Type B pancreatic cell (in vitro differentiated cells): ENCODE measurements at regions not wholly inside any gene's neighbourhood (a gene's known extent, or its start where the extent isn't known, plus 50 kb on each side); places are given as distances from the start of the nearest gene placed in this dataset.
"Not testable (repeated sequence)": the region's sequence is repeated elsewhere in the genome, so short reads cannot be mapped to it uniquely, and the experiment has no call there.

Experiments used
- DNase-seq: peaks from one replicate; pipeline ENCODE4 v3.0.0; 2021; ENCODE audit warnings: mixed read lengths; ENCODE audit not compliant: unreplicated experiment; ENCODE audit errors: extremely low spot score
- H3K27ac Mint-ChIP-seq: 2 replicates; pipeline ENCODE4 v1.8.0; 2021; ENCODE audit warnings: mild to moderate bottlenecking, mixed read lengths
- H3K27me3 Mint-ChIP-seq: 2 replicates; pipeline ENCODE4 v1.8.0; 2021; ENCODE audit warnings: mixed read lengths
- H3K36me3 Mint-ChIP-seq: 2 replicates; pipeline ENCODE4 v1.8.0; 2021; ENCODE audit warnings: mixed read lengths
- H3K4me1 Mint-ChIP-seq: one replicate; pipeline ENCODE4 v1.8.0; 2021; ENCODE audit warnings: mixed read lengths; ENCODE audit not compliant: unreplicated experiment
- H3K4me3 Mint-ChIP-seq: 2 replicates; pipeline ENCODE4 v1.8.0; 2021; ENCODE audit warnings: mild to moderate bottlenecking, mixed read lengths
- H3K9me3 Mint-ChIP-seq: 2 replicates; pipeline ENCODE4 v1.8.0; 2021; ENCODE audit warnings: mixed read lengths
- CTCF ChIP-seq: fragments of 200-600 bp; sonication (generic); conservative IDR thresholded peaks from 2 replicates; pipeline ENCODE4 v1.5.0; 2021; ENCODE audit warnings: antibody characterized with exemption, mild to moderate bottlenecking

- Mint-ChIP-seq H3K27me3 (peaks cover 9% of the 10 kb centered on the region), H3K4me1 (peaks cover 13% of the 10 kb centered on the region), H3K27ac (no peak overlapping the region), H3K9me3 (no peaks in the 10 kb centered on the region), H3K4me3 (no peak overlapping the region), H3K36me3 (no peaks in the 10 kb centered on the region)
- no peak for DNase-seq
- TF ChIP-seq CTCF, result no peak
Measured at GRCh38 chr3:139226731-139227130, 117.1 kb upstream of the MRPS22 start.

- Mint-ChIP-seq H3K9me3 (no peaks in the 10 kb centered on the region), H3K36me3 (no peaks in the 10 kb centered on the region), H3K4me3 (no peak overlapping the region), H3K27me3 (peaks cover 9% of the 10 kb centered on the region), H3K27ac (no peak overlapping the region), H3K4me1 (peaks cover 13% of the 10 kb centered on the region)
- no peak for DNase-seq
- no peak for TF ChIP-seq CTCF
Measured at GRCh38 chr3:139227165-139227564, 116.7 kb upstream of the MRPS22 start.

- Mint-ChIP-seq H3K9me3 (no peaks in the 10 kb centered on the region), H3K27ac (no peak overlapping the region), H3K4me3 (peak overlapping the region; percentile 7), H3K36me3 (no peaks in the 10 kb centered on the region), H3K27me3 (peaks cover 9% of the 10 kb centered on the region), H3K4me1 (peaks cover 13% of the 10 kb centered on the region)
- DNase-seq, result no peak
- TF ChIP-seq CTCF, result no peak
Measured at GRCh38 chr3:139227827-139228226, 116.0 kb upstream of the MRPS22 start.

- Mint-ChIP-seq H3K4me1 (peaks cover 27% of the 10 kb centered on the region), H3K36me3 (no peaks in the 10 kb centered on the region), H3K27me3 (peaks cover 3% of the 10 kb centered on the region), H3K27ac (no peak overlapping the region), H3K9me3 (no peaks in the 10 kb centered on the region), H3K4me3 (no peak overlapping the region)
- no peak for DNase-seq
- no peak for TF ChIP-seq CTCF
Measured at GRCh38 chr3:139230391-139230790, 113.4 kb upstream of the MRPS22 start.

- no peak for DNase-seq
- TF ChIP-seq CTCF, result no peak
- Mint-ChIP-seq H3K27ac (no peak overlapping the region), H3K27me3 (peaks cover 3% of the 10 kb centered on the region), H3K36me3 (no peaks in the 10 kb centered on the region), H3K9me3 (no peaks in the 10 kb centered on the region), H3K4me1 (peaks cover 31% of the 10 kb centered on the region), H3K4me3 (no peak overlapping the region)
Measured at GRCh38 chr3:139231555-139232281, 112.1 kb upstream of the MRPS22 start.

GRCh38 chr3:139232341-139232740 is 111.5 kb upstream of the MRPS22 start:
- peaks cover 35% of the 10 kb centered on the region for H3K4me1 Mint-ChIP-seq
- not testable (repeated sequence) for H3K27me3 Mint-ChIP-seq, DNase-seq, H3K4me3 Mint-ChIP-seq, H3K36me3 Mint-ChIP-seq, H3K27ac Mint-ChIP-seq, H3K9me3 Mint-ChIP-seq
